Kidney glomerular epithelial cell (primary cell): ENCODE measurements at regions not wholly inside any gene's neighbourhood (a gene's known extent, or its start where the extent isn't known, plus 50 kb on each side); places are given as distances from the start of the nearest gene placed in this dataset.

Experiments used
- DNase-seq: peaks from one replicate; lab custom pipeline; 2025; lab: John Stamatoyannopoulos, UW

- no peak for DNase-seq
These were observed 74.1 kb upstream of the POMGNT2 start for GRCh38 chr3:43180027-43180426.

GRCh38 chr3:43178891-43179366 lies 73.0 kb upstream of the POMGNT2 start:
- DNase-seq, result no peak

- peak; percentile 27 for DNase-seq
These were observed 71.2 kb upstream of the POMGNT2 start for GRCh38 chr3:43177085-43177484.

GRCh38 chr3:43176666-43177065 lies 70.8 kb upstream of the POMGNT2 start:
- no peak for DNase-seq

GRCh38 chr3:43175541-43175940 lies 69.7 kb upstream of the POMGNT2 start:
- DNase-seq, result no peak

GRCh38 chr3:43173949-43174348 lies 68.1 kb upstream of the POMGNT2 start:
- no peak for DNase-seq

GRCh38 chr3:43171748-43172147 lies 65.9 kb upstream of the POMGNT2 start:
- no peak for DNase-seq

- DNase-seq, result no peak
These were observed 64.7 kb upstream of the POMGNT2 start for GRCh38 chr3:43170553-43170952.

GRCh38 chr3:43169987-43170386 lies 64.1 kb upstream of the POMGNT2 start:
- no peak for DNase-seq

- DNase-seq, result no peak
These were observed 60.5 kb upstream of the POMGNT2 start for GRCh38 chr3:43166406-43166805.

- DNase-seq, result no peak
These were observed 59.9 kb upstream of the POMGNT2 start for GRCh38 chr3:43165786-43166185.

- no peak for DNase-seq
These were observed 58.1 kb upstream of the POMGNT2 start for GRCh38 chr3:43163895-43164493.

- DNase-seq, result peak; percentile 53
These were observed 56.6 kb upstream of the POMGNT2 start for GRCh38 chr3:43162230-43163084.

- no peak for DNase-seq
These were observed 55.9 kb upstream of the POMGNT2 start for GRCh38 chr3:43161684-43162229.

- DNase-seq, result no peak
These were observed 54.8 kb upstream of the POMGNT2 start for GRCh38 chr3:43160664-43161063.

GRCh38 chr3:43159876-43160255 lies 54.0 kb upstream of the POMGNT2 start:
- no peak for DNase-seq

GRCh38 chr3:43159131-43159875 lies 53.4 kb upstream of the POMGNT2 start:
- no peak for DNase-seq

- DNase-seq, result no peak
These were observed 51.1 kb upstream of the POMGNT2 start for GRCh38 chr3:43156812-43157455.

- peak; percentile 67 for DNase-seq
These were observed 49.7 kb upstream of the POMGNT2 start for GRCh38 chr3:43155464-43156121.
